ENCODE measurements at regions not wholly inside any gene's neighbourhood (a gene's known extent, or its start where the extent isn't known, plus 50 kb on each side); places are given as distances from the start of the nearest gene placed in this dataset.

DNA sequence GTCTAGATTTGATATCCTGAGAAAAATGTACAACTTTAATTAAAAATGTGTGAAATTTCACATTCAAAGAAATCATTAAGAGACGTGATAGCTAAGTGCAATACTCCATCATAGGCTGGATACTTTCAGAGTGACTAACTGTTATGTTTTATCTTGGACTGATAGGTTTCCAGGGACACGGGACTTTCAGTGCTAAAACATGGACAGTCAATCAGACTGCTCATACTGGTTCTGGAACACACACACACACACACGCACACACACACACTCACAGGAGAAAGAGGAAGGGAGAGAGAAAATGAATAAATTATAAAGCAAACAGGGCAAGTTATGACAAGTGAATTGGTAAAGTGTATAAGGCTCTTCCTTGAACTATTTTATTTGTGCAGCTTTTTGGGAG, 955.9 kb downstream of the SLITRK5 start (continued):
- TF ChIP-seq, protein P1, sequence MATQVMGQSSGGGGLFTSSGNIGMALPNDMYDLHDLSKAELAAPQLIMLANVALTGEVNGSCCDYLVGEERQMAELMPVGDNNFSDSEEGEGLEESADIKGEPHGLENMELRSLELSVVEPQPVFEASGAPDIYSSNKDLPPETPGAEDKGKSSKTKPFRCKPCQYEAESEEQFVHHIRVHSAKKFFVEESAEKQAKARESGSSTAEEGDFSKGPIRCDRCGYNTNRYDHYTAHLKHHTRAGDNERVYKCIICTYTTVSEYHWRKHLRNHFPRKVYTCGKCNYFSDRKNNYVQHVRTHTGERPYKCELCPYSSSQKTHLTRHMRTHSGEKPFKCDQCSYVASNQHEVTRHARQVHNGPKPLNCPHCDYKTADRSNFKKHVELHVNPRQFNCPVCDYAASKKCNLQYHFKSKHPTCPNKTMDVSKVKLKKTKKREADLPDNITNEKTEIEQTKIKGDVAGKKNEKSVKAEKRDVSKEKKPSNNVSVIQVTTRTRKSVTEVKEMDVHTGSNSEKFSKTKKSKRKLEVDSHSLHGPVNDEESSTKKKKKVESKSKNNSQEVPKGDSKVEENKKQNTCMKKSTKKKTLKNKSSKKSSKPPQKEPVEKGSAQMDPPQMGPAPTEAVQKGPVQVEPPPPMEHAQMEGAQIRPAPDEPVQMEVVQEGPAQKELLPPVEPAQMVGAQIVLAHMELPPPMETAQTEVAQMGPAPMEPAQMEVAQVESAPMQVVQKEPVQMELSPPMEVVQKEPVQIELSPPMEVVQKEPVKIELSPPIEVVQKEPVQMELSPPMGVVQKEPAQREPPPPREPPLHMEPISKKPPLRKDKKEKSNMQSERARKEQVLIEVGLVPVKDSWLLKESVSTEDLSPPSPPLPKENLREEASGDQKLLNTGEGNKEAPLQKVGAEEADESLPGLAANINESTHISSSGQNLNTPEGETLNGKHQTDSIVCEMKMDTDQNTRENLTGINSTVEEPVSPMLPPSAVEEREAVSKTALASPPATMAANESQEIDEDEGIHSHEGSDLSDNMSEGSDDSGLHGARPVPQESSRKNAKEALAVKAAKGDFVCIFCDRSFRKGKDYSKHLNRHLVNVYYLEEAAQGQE (IDR thresholded peaks at IDR 0.05; ENCODE audit: low read depth): no peak
- TF ChIP-seq YY1 (IDR thresholded peaks at IDR 0.05; ENCODE audit: extremely low read depth, insufficient replicate concordance, low read depth, low read length): no peak

DNA sequence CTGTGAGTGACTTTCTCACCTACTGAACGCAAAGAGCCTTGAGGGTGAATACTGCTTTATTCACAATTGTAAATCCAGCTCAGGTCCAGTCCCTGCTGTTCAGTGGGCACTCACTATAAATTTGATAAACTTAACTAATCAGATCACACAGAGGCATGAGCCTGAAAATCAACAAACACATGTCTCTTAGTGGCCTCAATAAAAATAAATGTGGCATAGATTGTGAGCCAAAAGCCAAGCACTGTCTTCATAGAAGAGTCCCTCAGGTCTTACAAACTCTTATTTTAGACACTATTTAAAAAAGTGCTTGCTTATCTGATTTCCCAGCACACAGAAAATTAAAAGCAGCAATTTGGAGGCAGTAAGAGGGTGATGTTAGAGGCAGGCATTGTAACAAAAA, 957.7 kb downstream of the SLITRK5 start:
- Histone ChIP-seq H3K9ac (ENCODE audit: low read length) (no peak overlapping the region), H2AFZ (ENCODE audit: low read depth, low read length, poor library complexity, severe bottlenecking) (no peak overlapping the region), H3K9me3 (ENCODE audit: control insufficient read depth in 1 of 2, insufficient read depth in 1 of 2, low read depth in 1 of 2, low read length in 2 of 2) (no peaks in the 10 kb centered on the region; a peak in 1 of 4 replicates), H3K4me1 (ENCODE audit: control insufficient read depth in 1 of 2, insufficient read depth in 2 of 2, low read length in 2 of 2) (no peaks in the 10 kb centered on the region), H3K36me3 (ENCODE audit: control insufficient read depth in 1 of 2, insufficient read depth in 2 of 2, low read length in 2 of 2) (no peaks in the 10 kb centered on the region), H3K27me3 (ENCODE audit: insufficient read depth, low read length) (no peaks in the 10 kb centered on the region), H3K4me3 (replicated peaks in 1 of 2; ENCODE audit: low read depth in 1 of 2, low read length in 2 of 2) (no peak overlapping the region), H3K9me2 (ENCODE audit: insufficient read depth) (no peaks in the 10 kb centered on the region), H3K4me2 (ENCODE audit: low read length) (no peak overlapping the region), H4K20me1 (ENCODE audit: insufficient read depth) (no peaks in the 10 kb centered on the region), H3K79me2 (ENCODE audit: insufficient read depth, low read length) (no peaks in the 10 kb centered on the region), H3K27ac (ENCODE audit: low read depth, low read length) (no peak overlapping the region)
- TF ChIP-seq EGR1 (IDR thresholded peaks at IDR 0.05; ENCODE audit: low read depth) (no peak), EZH2 (IDR thresholded peaks at IDR 0.05) (no peak), CBX3 (IDR thresholded peaks at IDR 0.05; ENCODE audit: low read depth) (no peak), FOSL1 (IDR thresholded peaks at IDR 0.05; ENCODE audit: low read depth) (no peak), JUND (IDR thresholded peaks at IDR 0.05) (no peak), POLR2AphosphoS5 (IDR thresholded peaks at IDR 0.05; ENCODE audit: low read depth, low read length) (no peak), ZFX (IDR thresholded peaks at IDR 0.05) (no peak), POLR2A (IDR thresholded peaks at IDR 0.05; ENCODE audit: borderline replicate concordance, extremely low read depth, insufficient read depth, insufficient read length) (no peak)
- TF ChIP-seq, protein P1 (IDR thresholded peaks at IDR 0.05; ENCODE audit: low read depth): no peak
- TF ChIP-seq, protein P2, sequence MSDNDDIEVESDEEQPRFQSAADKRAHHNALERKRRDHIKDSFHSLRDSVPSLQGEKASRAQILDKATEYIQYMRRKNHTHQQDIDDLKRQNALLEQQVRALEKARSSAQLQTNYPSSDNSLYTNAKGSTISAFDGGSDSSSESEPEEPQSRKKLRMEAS (IDR thresholded peaks at IDR 0.05): no peak
- TF ChIP-seq, protein P3, sequence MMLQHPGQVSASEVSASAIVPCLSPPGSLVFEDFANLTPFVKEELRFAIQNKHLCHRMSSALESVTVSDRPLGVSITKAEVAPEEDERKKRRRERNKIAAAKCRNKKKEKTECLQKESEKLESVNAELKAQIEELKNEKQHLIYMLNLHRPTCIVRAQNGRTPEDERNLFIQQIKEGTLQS (IDR thresholded peaks at IDR 0.05): no peak
- CTCF ChIA-PET: no interaction called here
- ATAC-seq: no peak
- no TSS peak for BruUV-seq (replicated peaks)
- DNase-seq (ENCODE audit: low read depth, low spot score): no peak
- RAD21 ChIA-PET (ENCODE audit: low non-redundant PET in 1 of 2, low total read pairs in 2 of 2, uncharacterized antibody in 2 of 2, unreplicated experiment in 2 of 2): no interaction called here
- POLR2A ChIA-PET: no interaction called here
- intact Hi-C loops (cut with micrococcal nuclease): no loop called here

Data from HCT116 (cell line).